IMR-90 (cell line): ENCODE measurements at regions not wholly inside any gene's neighbourhood (a gene's known extent, or its start where the extent isn't known, plus 50 kb on each side); places are given as distances from the start of the nearest gene placed in this dataset.

Source experiments
- ATAC-seq: fragments of 200-7000 bp; cut with Tn5 transposase; 2 replicates; pipeline ENCODE4 v1.9.1; 2020; ENCODE audit warnings: low read depth, mild to moderate bottlenecking, moderate library complexity
- BruUV-seq: library from RNA; stranded (reverse); fragments of 400-500 nt; replicated peaks from 2 replicates; lab custom pipeline; 2021; lab: Mats Ljungman, UMichigan
- CTCF ChIA-PET: fragments of 300-600 bp; formaldehyde crosslinking; extraction: SDS; loops from one replicate; lab custom pipeline; 2021; ENCODE audit warnings: antibody characterized with exemption; lab: Yijun Ruan, JAX
- POLR2A ChIA-PET: fragments of 300-600 bp; sonication (Branson Sonifier 250); formaldehyde crosslinking; loops from one replicate; lab custom pipeline; 2022; ENCODE audit warnings: antibody characterized with exemption; ENCODE audit not compliant: unreplicated experiment; lab: Charles Lee
- DNase-seq: peaks from one replicate; pipeline ENCODE4 v3.0.0; 2013
- H2AFZ ChIP-seq: replicated peaks from 2 replicates; pipeline ENCODE3; 2013; ENCODE audit warnings: low read length, mild to moderate bottlenecking; ENCODE audit not compliant: poor library complexity
- H2AK5ac ChIP-seq: 2 replicates; pipeline ENCODE4 v1.6.1; 2013; ENCODE audit warnings: low read depth, low read length, inconsistent platforms
- H2AK9ac ChIP-seq: replicated peaks from 2 replicates; pipeline ENCODE3; 2013; ENCODE audit warnings: mild to moderate bottlenecking, low read depth, low read length, moderate library complexity; ENCODE audit not compliant: poor library complexity
- H2BK120ac ChIP-seq: 2 replicates; pipeline ENCODE4 v1.6.1; 2013; ENCODE audit warnings: low read depth, low read length, inconsistent platforms
- H2BK15ac ChIP-seq: 3 replicates; pipeline ENCODE4 v1.6.1; 2013; ENCODE audit warnings: low read depth, low read length, inconsistent platforms
- H2BK20ac ChIP-seq: 2 replicates; pipeline ENCODE4 v1.6.1; 2013; ENCODE audit warnings: low read depth, mild to moderate bottlenecking, inconsistent platforms, low read length, moderate library complexity
- H2BK5ac ChIP-seq: 2 replicates; pipeline ENCODE4 v1.6.1; 2013; ENCODE audit warnings: mild to moderate bottlenecking, low read depth, low read length, inconsistent platforms; ENCODE audit not compliant: poor library complexity, severe bottlenecking
- H3K14ac ChIP-seq: replicated peaks from 2 replicates; pipeline ENCODE4 v1.6.1; 2013; ENCODE audit warnings: low read depth, low read length, inconsistent platforms
- H3K18ac ChIP-seq: 2 replicates; pipeline ENCODE4 v1.6.1; 2013; ENCODE audit warnings: low read depth, low read length, control low read depth
- H3K23ac ChIP-seq: 2 replicates; pipeline ENCODE4 v1.6.1; 2013; ENCODE audit warnings: low read depth, low read length, inconsistent platforms
- H3K27ac ChIP-seq: 2 replicates; pipeline ENCODE4 v1.5.1; 2013; ENCODE audit warnings: mild to moderate bottlenecking, control low read depth, low read length; ENCODE audit not compliant: insufficient read depth
- H3K27me3 ChIP-seq: 2 replicates; pipeline ENCODE4 v1.6.1; 2013; ENCODE audit warnings: low read length; ENCODE audit not compliant: control insufficient read depth, insufficient read depth
- H3K36me3 ChIP-seq: 2 replicates; pipeline ENCODE4 v1.6.1; 2013; ENCODE audit warnings: low read length, mixed read lengths; ENCODE audit not compliant: control insufficient read depth, insufficient read depth
- H3K4ac ChIP-seq: 2 replicates; pipeline ENCODE4 v1.6.1; 2013; ENCODE audit warnings: low read depth, low read length, inconsistent platforms
- H3K4me1 ChIP-seq: 2 replicates; pipeline ENCODE4 v1.6.1; 2013; ENCODE audit warnings: low read length, mixed read lengths; ENCODE audit not compliant: control insufficient read depth, insufficient read depth
- H3K4me2 ChIP-seq: 2 replicates; pipeline ENCODE4 v1.6.1; 2013; ENCODE audit warnings: low read depth, mild to moderate bottlenecking, control low read depth, low read length, moderate library complexity
- H3K4me3 ChIP-seq: 2 replicates; pipeline ENCODE4 v1.5.1; 2013; ENCODE audit warnings: low read depth, mild to moderate bottlenecking, control low read depth, low read length, moderate library complexity; ENCODE audit not compliant: insufficient read depth
- H3K56ac ChIP-seq: 2 replicates; pipeline ENCODE4 v1.6.1; 2013; ENCODE audit warnings: low read length, inconsistent platforms; ENCODE audit not compliant: insufficient read depth; ENCODE audit errors: extremely low read depth
- H3K79me1 ChIP-seq, 2 experiments: 2 replicates each; pipeline ENCODE4 v1.6.1; 2013; ENCODE audit warnings: low read length in 2 of 2, inconsistent platforms in 1 of 2, low read depth in 1 of 2
- H3K9ac ChIP-seq: 2 replicates; pipeline ENCODE4 v1.6.1; 2013; ENCODE audit warnings: low read depth, low read length, control low read depth
- H3K9me1 ChIP-seq: 2 replicates; pipeline ENCODE4 v1.6.1; 2013; ENCODE audit warnings: low read length, inconsistent platforms; ENCODE audit not compliant: insufficient read depth
- H3K9me3 ChIP-seq: 2 replicates; pipeline ENCODE4 v1.6.1; 2013; ENCODE audit warnings: low read length; ENCODE audit not compliant: control insufficient read depth, insufficient read depth
- H4K20me1 ChIP-seq: 2 replicates; pipeline ENCODE4 v1.6.1; 2013; ENCODE audit warnings: low read length, inconsistent platforms; ENCODE audit not compliant: insufficient read depth
- H4K5ac ChIP-seq: 2 replicates; pipeline ENCODE4 v1.6.1; 2013; ENCODE audit warnings: mild to moderate bottlenecking, low read depth, low read length, control low read depth
- H4K8ac ChIP-seq, 2 experiments: 2 replicates each; pipeline ENCODE4 v1.6.1; 2013; ENCODE audit warnings: low read depth in 2 of 2, low read length in 2 of 2, control low read depth in 1 of 2, inconsistent platforms in 1 of 2
- H4K91ac ChIP-seq: 2 replicates; pipeline ENCODE4 v1.6.1; 2013; ENCODE audit warnings: low read depth, low read length, inconsistent platforms; ENCODE audit not compliant: insufficient read depth
- BHLHE40 ChIP-seq: fragments of 150-350 bp; IDR thresholded peaks from 2 replicates; pipeline ENCODE4 v1.6.1; 2016; ENCODE audit warnings: mild to moderate bottlenecking, low read depth, low read length
- CEBPB ChIP-seq: IDR thresholded peaks from 2 replicates; pipeline ENCODE4 v1.6.1; 2012; ENCODE audit warnings: low read depth, low read length, improper control_type of control experiment
- CTCF ChIP-seq: conservative IDR thresholded peaks from 2 replicates; pipeline ENCODE4 v1.5.1; 2012; ENCODE audit warnings: mild to moderate bottlenecking, low read depth, low read length, improper control_type of control experiment
- FOS ChIP-seq: fragments of 150-350 bp; IDR thresholded peaks from 2 replicates; pipeline ENCODE4 v1.6.1; 2016; ENCODE audit warnings: low read depth, low read length
- MAFK ChIP-seq: IDR thresholded peaks from 2 replicates; pipeline ENCODE4 v1.6.1; 2012; ENCODE audit warnings: low read depth, low read length, improper control_type of control experiment
- MAZ ChIP-seq: IDR thresholded peaks from 2 replicates; pipeline ENCODE4 v1.6.1; 2012; ENCODE audit warnings: low read depth, mild to moderate bottlenecking, low read length, improper control_type of control experiment, moderate library complexity, borderline replicate concordance
- POLR2A ChIP-seq: IDR thresholded peaks from 2 replicates; pipeline ENCODE4 v1.6.1; 2012; ENCODE audit warnings: mild to moderate bottlenecking, low read depth, low read length
- RAD21 ChIP-seq: IDR thresholded peaks from 2 replicates; pipeline ENCODE4 v1.6.1; 2012; ENCODE audit warnings: low read length, improper control_type of control experiment
- RCOR1 ChIP-seq: IDR thresholded peaks from 2 replicates; pipeline ENCODE4 v1.6.1; 2012; ENCODE audit warnings: mild to moderate bottlenecking, low read length, improper control_type of control experiment; ENCODE audit not compliant: insufficient replicate concordance
- RFX5 ChIP-seq: IDR thresholded peaks from 2 replicates; pipeline ENCODE4 v1.8.0; 2012; ENCODE audit warnings: low read depth, mild to moderate bottlenecking, low read length, moderate library complexity
- WGBS, 2 experiments: methylation state at CpG; one replicate each; pipeline versions ENCODE4 v1.1.5 to v1.1.7; 2013; ENCODE audit warnings: missing lambda C conversion rate in 2 of 2; ENCODE audit not compliant: insufficient read length in 1 of 2; ENCODE audit errors: extremely low coverage in 2 of 2; 5-methylcytosine and 5-hydroxymethylcytosine counted together
- dilution Hi-C: fragments of 300-500 bp; cut with HindIII; formaldehyde crosslinking; loops from one replicate; pipeline ENCODE4 v1.14.3; 2018; ENCODE audit warnings: low sequenced_read_pairs; ENCODE audit not compliant: unreplicated experiment
- in situ Hi-C: fragments of 300-500 bp; cut with MboI; formaldehyde crosslinking; loops from 3 replicates; pipeline ENCODE4 v1.14.3; 2019; ENCODE audit warnings: low sequenced_read_pairs, inconsistent platforms, mixed read lengths
- intact Hi-C: fragments of 100-400 bp; cut with micrococcal nuclease; formaldehyde crosslinking; loops from 2 replicates; pipeline ENCODE4 v1.10.0; 2022
- TF ChIP-seq, protein P1 (sequence below): fragments of 150-350 bp; IDR thresholded peaks from 2 replicates; pipeline ENCODE4 v1.6.1; 2016; ENCODE audit warnings: low read depth, mild to moderate bottlenecking, low read length, moderate library complexity, borderline replicate concordance

DNA sequence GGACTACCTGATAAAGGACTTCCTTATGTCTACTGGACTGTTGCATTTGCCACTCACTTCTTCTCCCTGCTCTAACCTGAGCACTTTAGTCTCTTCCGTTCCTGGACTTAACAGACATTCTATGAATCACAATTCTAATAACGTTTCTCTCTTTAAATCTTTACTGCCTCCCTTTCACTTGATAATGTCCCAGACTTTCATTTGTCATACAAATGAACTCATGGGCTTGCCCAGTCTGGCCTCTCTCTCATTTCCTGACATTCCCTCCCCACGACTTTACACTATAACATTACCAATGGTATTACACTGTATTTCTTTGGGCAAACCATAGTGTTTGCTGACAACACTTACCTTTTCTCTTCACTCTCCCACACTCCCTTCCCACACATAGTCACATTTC is 540.7 kb upstream of the TMEFF2 start:
- H3K18ac ChIP-seq = no peak overlapping the region
- H2AFZ ChIP-seq = no peak overlapping the region
- intact Hi-C loops = no loop called here
- no peak overlapping the region for H2AK5ac ChIP-seq
- no peak overlapping the region for H2BK15ac ChIP-seq
- no peak overlapping the region for H3K4ac ChIP-seq
- TF ChIP-seq FOS (no peak), MAZ (no peak), RAD21 (no peak), POLR2A (no peak), RFX5 (no peak), CTCF (no peak), RCOR1 (no peak), CEBPB (no peak), BHLHE40 (no peak), MAFK (no peak)
- TF ChIP-seq, protein P1, sequence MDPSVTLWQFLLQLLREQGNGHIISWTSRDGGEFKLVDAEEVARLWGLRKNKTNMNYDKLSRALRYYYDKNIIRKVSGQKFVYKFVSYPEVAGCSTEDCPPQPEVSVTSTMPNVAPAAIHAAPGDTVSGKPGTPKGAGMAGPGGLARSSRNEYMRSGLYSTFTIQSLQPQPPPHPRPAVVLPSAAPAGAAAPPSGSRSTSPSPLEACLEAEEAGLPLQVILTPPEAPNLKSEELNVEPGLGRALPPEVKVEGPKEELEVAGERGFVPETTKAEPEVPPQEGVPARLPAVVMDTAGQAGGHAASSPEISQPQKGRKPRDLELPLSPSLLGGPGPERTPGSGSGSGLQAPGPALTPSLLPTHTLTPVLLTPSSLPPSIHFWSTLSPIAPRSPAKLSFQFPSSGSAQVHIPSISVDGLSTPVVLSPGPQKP = no peak
- no peak overlapping the region for H3K56ac ChIP-seq
- no peak overlapping the region for H2BK20ac ChIP-seq
- no peak overlapping the region for H3K23ac ChIP-seq
- dilution Hi-C loops = no loop called here
- no peak overlapping the region for H3K14ac ChIP-seq
- in situ Hi-C loops = no loop called here
- no peak overlapping the region for H3K4me3 ChIP-seq
- H4K91ac ChIP-seq = no peak overlapping the region
- no peak overlapping the region for H3K27ac ChIP-seq
- H3K9me3 ChIP-seq = peaks cover 6% of the 10 kb centered on the region
- H3K4me1 ChIP-seq = no peaks in the 10 kb centered on the region
- H2BK5ac ChIP-seq = no peak overlapping the region
- no peaks in the 10 kb centered on the region for H3K27me3 ChIP-seq
- no peaks in the 10 kb centered on the region for H3K36me3 ChIP-seq
- H3K4me2 ChIP-seq = no peak overlapping the region
- CTCF ChIA-PET = no interaction called here
- H4K8ac ChIP-seq = no peak overlapping the region
- DNase-seq = no peak
- POLR2A ChIA-PET = no interaction called here
- no peak overlapping the region for H3K9ac ChIP-seq
- ATAC-seq = no peak
- WGBS, 2 experiments = 35% methylated on average over 3 of the region's 3 CpGs; no CpG with 5 or more reads in 1 of the 2 experiments
- no TSS peak for BruUV-seq
- H3K79me1 ChIP-seq = no peaks in the 10 kb centered on the region
- H2BK120ac ChIP-seq = no peak overlapping the region
- no peak overlapping the region for H4K5ac ChIP-seq
- no peak overlapping the region for H2AK9ac ChIP-seq
- H3K9me1 ChIP-seq = no peaks in the 10 kb centered on the region
- H4K20me1 ChIP-seq = no peaks in the 10 kb centered on the region
